Heart left ventricle (tissue), 16 donors: ENCODE measurements at regions not wholly inside any gene's neighbourhood (a gene's known extent, or its start where the extent isn't known, plus 50 kb on each side); places are given as distances from the start of the nearest gene placed in this dataset.

ENCODE experiments used
- ATAC-seq, 4 donors: fragments of 200-7000 bp; cut with Tn5 transposase; one replicate each; pipeline ENCODE4 v1.9.1; 2020 to 2022; ENCODE audit warnings: moderate library complexity in 4 of 4, mild to moderate bottlenecking in 3 of 4, moderate number of reproducible peaks in 1 of 4
- DNase-seq, 5 donors: peaks; one replicate each; pipeline ENCODE4 v3.0.0-alpha.2; 2020
- H3K27ac ChIP-seq, 12 donors: fragments of 200-600 bp; sonication (generic) in 4 of 12; one replicate each; pipeline versions ENCODE4 v1.5.0 to v1.8.0; 2016 to 2022; ENCODE audit warnings: mild to moderate bottlenecking in 2 of 12
- H3K27me3 ChIP-seq, 9 donors: fragments of 200-600 bp; sonication (generic) in 2 of 9; one replicate each; pipeline versions ENCODE4 v1.5.1 to v1.8.0; 2016 to 2022; ENCODE audit warnings: mild to moderate bottlenecking in 3 of 9
- H3K36me3 ChIP-seq, 9 donors: fragments of 200-600 bp; sonication (generic) in 2 of 9; one replicate each; pipeline versions ENCODE4 v1.5.0 to v1.8.0; 2018 to 2022; ENCODE audit warnings: mild to moderate bottlenecking in 2 of 9
- H3K4me1 ChIP-seq, 12 donors: fragments of 200-600 bp; sonication (generic) in 4 of 12; one replicate each; pipeline versions ENCODE4 v1.5.0 to v1.8.0; 2016 to 2022; ENCODE audit warnings: mild to moderate bottlenecking in 3 of 12
- H3K4me3 ChIP-seq, 12 donors: fragments of 200-600 bp; sonication (generic) in 4 of 12; one replicate each; pipeline versions ENCODE4 v1.5.0 to v1.8.0; 2017 to 2022; ENCODE audit warnings: mild to moderate bottlenecking in 9 of 12, moderate library complexity in 4 of 12
- H3K9me3 ChIP-seq, 12 donors: fragments of 200-600 bp; sonication (generic) in 4 of 12; one replicate each; pipeline versions ENCODE4 v1.5.0 to v1.8.0; 2016 to 2022; ENCODE audit warnings: mild to moderate bottlenecking in 1 of 12
- POLR2A ChIP-seq, 2 donors: fragments of 450-650 bp; IDR thresholded peaks; one replicate each; pipeline ENCODE4 v1.6.1; 2017; ENCODE audit warnings: antibody characterized with exemption in 2 of 2, mild to moderate bottlenecking in 2 of 2, moderate library complexity in 2 of 2
- whole genome bisulfite sequencing, 4 donors: extraction: QIAGEN DNeasy Blood & Tissue Kit in 2 of 4; methylation state at CpG; one replicate each; pipeline versions ENCODE4 v1.1.5 to v1.1.7; 2013 to 2018; 5-methylcytosine and 5-hydroxymethylcytosine counted together
- intact Hi-C, 10 donors: fragments of 100-400 bp; cut with DNase I; formaldehyde crosslinking; loops; one replicate each; pipeline versions ENCODE4 v1.11.1 to v1.14.2; 2022
- TF ChIP-seq, protein P1 (sequence below), 12 donors: fragments of 200-600 bp; sonication (generic) in 4 of 12; IDR thresholded peaks; one replicate each; pipeline versions ENCODE4 v1.5.0 to v1.8.0; 2018 to 2022; ENCODE audit warnings: antibody characterized with exemption in 12 of 12, mild to moderate bottlenecking in 5 of 12
- donor health status: ischemic (EF 13 %, LVEDD 7.1; RV severe dilation, severe dysfunction).
- donor health status: healthy with polysubstance abuse.
- donor health status: DM: no; HTN: yes; CAD: no.
- donor health status: DM: no; HTN: no; CAD: no.
- donor health status: ischemic (EF 25% LVEDD 6.9; RV normal size, moderate dysfunction).
- donor health status: ischemic (EF 25% LVEDD 5.7; RV mildly dilated, moderate dysfunction).
- donor health status: healthy.
- donor health status: DM: yes; HTN: yes; CAD: no.
- donor health status: ischemic (EF 35%, LVEDD 5.7; RV mildly dilated, moderate dysfunction).
- donor health status: nonischemic (EF 11% LVEDD 7.7; RV severe dilation, severe dysfunction).
- donor health status: DM: yes; HTN: yes; CAD: no.
- donor health status: PGD.
- donor health status: ischemic (EF 29% LVEDD 5.4; RV normal size, mild dysfunction).
- donor health status: nonischemic (EF 23%, LVEDD 6.1; RV moderate dilation, normal function).

DNA sequence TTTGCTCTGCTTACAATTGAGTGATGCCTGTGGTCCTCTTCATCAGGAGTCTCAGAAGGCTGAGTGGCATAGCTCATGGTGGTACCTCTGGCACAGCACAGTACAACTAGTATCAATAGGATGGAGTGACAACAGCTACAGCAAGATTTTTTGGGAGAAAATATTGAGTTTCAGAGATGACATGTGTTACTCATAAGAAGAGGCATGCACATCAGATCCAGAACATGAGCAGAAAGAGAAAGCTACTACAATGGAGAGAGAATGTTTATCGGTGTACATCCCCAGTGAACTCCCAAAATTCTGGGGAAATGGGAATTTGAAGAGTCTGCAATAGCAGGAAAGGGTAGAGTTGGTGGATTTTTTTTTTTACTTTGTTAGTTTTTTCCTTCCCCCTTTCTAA, 130.5 kb upstream of the MB21D2 start:
- no peak for ATAC-seq
- H3K9me3 ChIP-seq = no peaks in the 10 kb centered on the region
- intact Hi-C loops = loop anchor here in 5 of 10 donors (10.0 kb wide), 3 partner anchors 133 to 527 kb away; partner anchors contain the start of gene MB21D2 (in 3 of the 5)

DNA sequence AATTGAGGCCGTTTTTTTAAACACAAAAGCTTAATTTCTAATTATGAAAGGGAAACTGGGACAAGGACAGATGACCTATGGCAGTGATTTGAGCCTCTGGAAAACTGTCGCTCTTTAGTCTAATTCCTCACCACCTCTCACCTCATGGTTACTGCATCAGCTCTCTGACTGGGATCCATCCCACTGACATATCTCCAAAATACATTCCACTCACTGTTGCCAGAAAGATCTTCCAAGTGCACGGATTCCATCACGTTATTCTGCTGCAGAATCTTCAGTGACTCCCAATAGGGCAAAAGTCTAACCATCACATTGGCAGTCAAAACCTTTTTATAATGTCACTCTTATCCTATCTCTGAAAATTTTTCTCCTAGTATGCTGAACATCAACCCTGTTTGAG, 132.3 kb upstream of the MB21D2 start:
- ATAC-seq (peak in 1 of 4 donors; percentile 50), DNase-seq (no peak)
- WGBS, 4 donors = 46 to 55% (median 50%) methylated on average over 4 of the region's 4 CpGs

More for the DNA sequence above, 130.5 kb upstream of the MB21D2 start:
- Histone ChIP-seq H3K27ac (no peak overlapping the region), H3K4me3 (no peak overlapping the region), H3K36me3 (no peaks in the 10 kb centered on the region), H3K4me1 (peaks cover 0 to 15% (median 0%) of the 10 kb centered on the region in 12 donors), H3K27me3 (no peaks in the 10 kb centered on the region)
- TF ChIP-seq, protein P1, sequence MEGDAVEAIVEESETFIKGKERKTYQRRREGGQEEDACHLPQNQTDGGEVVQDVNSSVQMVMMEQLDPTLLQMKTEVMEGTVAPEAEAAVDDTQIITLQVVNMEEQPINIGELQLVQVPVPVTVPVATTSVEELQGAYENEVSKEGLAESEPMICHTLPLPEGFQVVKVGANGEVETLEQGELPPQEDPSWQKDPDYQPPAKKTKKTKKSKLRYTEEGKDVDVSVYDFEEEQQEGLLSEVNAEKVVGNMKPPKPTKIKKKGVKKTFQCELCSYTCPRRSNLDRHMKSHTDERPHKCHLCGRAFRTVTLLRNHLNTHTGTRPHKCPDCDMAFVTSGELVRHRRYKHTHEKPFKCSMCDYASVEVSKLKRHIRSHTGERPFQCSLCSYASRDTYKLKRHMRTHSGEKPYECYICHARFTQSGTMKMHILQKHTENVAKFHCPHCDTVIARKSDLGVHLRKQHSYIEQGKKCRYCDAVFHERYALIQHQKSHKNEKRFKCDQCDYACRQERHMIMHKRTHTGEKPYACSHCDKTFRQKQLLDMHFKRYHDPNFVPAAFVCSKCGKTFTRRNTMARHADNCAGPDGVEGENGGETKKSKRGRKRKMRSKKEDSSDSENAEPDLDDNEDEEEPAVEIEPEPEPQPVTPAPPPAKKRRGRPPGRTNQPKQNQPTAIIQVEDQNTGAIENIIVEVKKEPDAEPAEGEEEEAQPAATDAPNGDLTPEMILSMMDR (IDR thresholded peaks at IDR 0.05) = no peak
- no peak for TF ChIP-seq POLR2A (IDR thresholded peaks at IDR 0.05)
- 77 to 90% (median 81%) methylated on average over 1 of the region's 1 CpG for WGBS, 4 donors
- DNase-seq = no peak

DNA sequence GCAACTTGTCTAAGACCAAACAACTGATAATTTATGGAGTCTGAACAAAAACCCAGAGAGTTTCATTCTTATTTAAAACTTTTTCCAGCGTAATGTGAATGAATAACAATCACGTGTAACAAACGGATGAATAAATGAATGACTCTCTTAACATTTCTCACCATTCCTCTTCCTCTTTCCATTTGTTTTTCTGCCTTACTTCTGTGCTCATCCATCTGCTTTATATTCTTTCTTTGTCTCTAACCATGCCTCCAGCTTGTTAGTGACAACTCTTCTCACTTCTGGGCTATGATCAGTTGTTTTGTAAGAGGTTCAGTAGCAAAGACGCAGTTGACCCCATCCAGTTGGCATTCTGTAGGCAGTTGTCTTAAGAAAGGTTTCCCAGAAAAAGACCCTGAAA, 133.7 kb upstream of the MB21D2 start:
- no peaks in the 10 kb centered on the region for H3K9me3 ChIP-seq
- H3K4me1 ChIP-seq = peaks cover 0 to 16% (median 0%) of the 10 kb centered on the region in 12 donors
- intact Hi-C loops = no loop called here
- ATAC-seq = no peak
- H3K36me3 ChIP-seq = no peaks in the 10 kb centered on the region
- no peak overlapping the region for H3K27ac ChIP-seq
- TF ChIP-seq, protein P1 (IDR thresholded peaks at IDR 0.05) = no peak
- no peak for TF ChIP-seq POLR2A (IDR thresholded peaks at IDR 0.05)
- 90 to 94% (median 93%) methylated on average over 4 of the region's 4 CpGs for WGBS, 4 donors
- no peak overlapping the region for H3K4me3 ChIP-seq
- DNase-seq = no peak
- no peaks in the 10 kb centered on the region for H3K27me3 ChIP-seq

More for the DNA sequence above, 132.3 kb upstream of the MB21D2 start:
- Histone ChIP-seq H3K36me3 (no peaks in the 10 kb centered on the region), H3K4me1 (peaks cover 0 to 16% (median 0%) of the 10 kb centered on the region in 12 donors), H3K27ac (no peak overlapping the region), H3K9me3 (no peaks in the 10 kb centered on the region), H3K4me3 (no peak overlapping the region), H3K27me3 (no peaks in the 10 kb centered on the region)
- intact Hi-C loops = loop anchor here in 5 of 10 donors (10.0 kb wide), 3 partner anchors 135 to 525 kb away; partner anchors contain the start of gene MB21D2 (in 3 of the 5)
- TF ChIP-seq, protein P1 (IDR thresholded peaks at IDR 0.05) = no peak
- no peak for TF ChIP-seq POLR2A (IDR thresholded peaks at IDR 0.05)

DNA sequence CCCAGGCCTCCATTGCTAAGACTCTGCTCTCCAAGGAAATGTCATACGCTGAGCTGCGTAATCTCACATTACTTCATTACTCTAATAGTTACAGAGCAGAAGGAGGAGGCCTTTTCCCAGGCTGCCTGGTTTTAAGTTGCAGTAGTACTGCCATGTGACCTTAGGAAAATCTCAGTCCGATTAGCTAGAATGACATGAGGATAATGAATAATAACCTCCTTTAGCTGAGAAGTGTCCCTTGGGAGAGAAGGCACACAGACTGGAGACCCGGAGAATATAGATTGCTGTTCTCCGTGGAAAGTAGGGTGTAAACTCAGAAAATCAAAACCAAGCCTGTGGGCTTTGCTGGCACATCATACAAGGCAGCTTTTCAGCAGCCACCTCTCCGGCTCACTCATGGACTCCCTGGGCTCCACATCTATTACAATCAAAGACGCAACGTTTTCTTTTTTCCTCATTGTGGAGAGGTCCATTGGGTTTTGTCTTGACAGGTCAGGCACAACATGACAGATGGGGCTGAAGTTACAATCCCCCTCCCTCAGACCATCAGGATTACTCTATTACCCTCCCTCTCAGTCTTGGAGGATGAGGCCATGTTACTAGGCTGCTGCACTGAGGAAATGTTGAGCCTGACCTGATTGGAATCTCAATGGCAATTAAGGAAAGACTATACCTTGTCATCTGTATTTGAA, 134.8 kb upstream of the MB21D2 start:
- TF ChIP-seq, protein P1 (IDR thresholded peaks at IDR 0.05) = no peak
- no peak for TF ChIP-seq POLR2A (IDR thresholded peaks at IDR 0.05)
- no peaks in the 10 kb centered on the region for H3K36me3 ChIP-seq
- H3K9me3 ChIP-seq = no peaks in the 10 kb centered on the region
- WGBS, 4 donors = 50 to 64% (median 58%) methylated on average over 8 of the region's 8 CpGs
- peak overlapping the region in 1 of 12 donors; percentile 14 for H3K27ac ChIP-seq
- no peak overlapping the region for H3K4me3 ChIP-seq
- peaks cover 0 to 16% (median 0%) of the 10 kb centered on the region in 12 donors for H3K4me1 ChIP-seq
- intact Hi-C loops = no loop called here
- ATAC-seq (peak in 3 of 4 donors; percentile 61 to 79 (median 73)), DNase-seq (no peak)
- H3K27me3 ChIP-seq = no peaks in the 10 kb centered on the region
